ENCODE measurements at regions not wholly inside any gene's neighbourhood (a gene's known extent, or its start where the extent isn't known, plus 50 kb on each side); places are given as distances from the start of the nearest gene placed in this dataset.
"Not testable (repeated sequence)": the region's sequence is repeated elsewhere in the genome, so short reads cannot be mapped to it uniquely, and the experiment has no call there.

- not testable (repeated sequence) for H3K27ac Mint-ChIP-seq, H3K4me3 Mint-ChIP-seq, DNase-seq, H3K9me3 Mint-ChIP-seq, H3K27me3 Mint-ChIP-seq
- peaks cover 12% of the 10 kb centered on the region for H3K4me1 Mint-ChIP-seq
- peak; percentile 95 for ATAC-seq
Observed at GRCh38 chr1:206256935-206257334, 53.6 kb downstream of the SRGAP2 start.

- DNase-seq, H3K4me3 Mint-ChIP-seq, H3K9me3 Mint-ChIP-seq, H3K4me1 Mint-ChIP-seq, H3K27me3 Mint-ChIP-seq, ATAC-seq, H3K27ac Mint-ChIP-seq: not testable (repeated sequence)
Observed at GRCh38 chr1:206261473-206261872, 58.1 kb downstream of the SRGAP2 start.

GRCh38 chr1:206262424-206262823, 59.1 kb downstream of the SRGAP2 start:
- H3K4me1 Mint-ChIP-seq, H3K27ac Mint-ChIP-seq, ATAC-seq, H3K4me3 Mint-ChIP-seq, H3K27me3 Mint-ChIP-seq, H3K9me3 Mint-ChIP-seq, DNase-seq: not testable (repeated sequence)

- H3K27me3 Mint-ChIP-seq, H3K9me3 Mint-ChIP-seq, DNase-seq, H3K4me3 Mint-ChIP-seq, ATAC-seq, H3K27ac Mint-ChIP-seq, H3K4me1 Mint-ChIP-seq: not testable (repeated sequence)
Observed at GRCh38 chr1:206264916-206265315, 61.6 kb downstream of the SRGAP2 start.

- H3K4me3 Mint-ChIP-seq, H3K27me3 Mint-ChIP-seq, H3K9me3 Mint-ChIP-seq, H3K4me1 Mint-ChIP-seq, H3K27ac Mint-ChIP-seq, ATAC-seq, DNase-seq: not testable (repeated sequence)
Observed at GRCh38 chr1:206271153-206271552, 67.8 kb downstream of the SRGAP2 start.

- not testable (repeated sequence) for DNase-seq, H3K9me3 Mint-ChIP-seq, H3K27me3 Mint-ChIP-seq, H3K27ac Mint-ChIP-seq, H3K4me3 Mint-ChIP-seq, ATAC-seq, H3K4me1 Mint-ChIP-seq
Observed at GRCh38 chr1:206273104-206273503, 69.8 kb downstream of the SRGAP2 start.

- H3K4me1 Mint-ChIP-seq, DNase-seq, H3K9me3 Mint-ChIP-seq, H3K4me3 Mint-ChIP-seq, H3K27ac Mint-ChIP-seq, ATAC-seq, H3K27me3 Mint-ChIP-seq: not testable (repeated sequence)
Observed at GRCh38 chr1:206276143-206276542, 72.8 kb downstream of the SRGAP2 start.

GRCh38 chr1:206278683-206279082, 75.3 kb downstream of the SRGAP2 start:
- H3K27me3 Mint-ChIP-seq, H3K27ac Mint-ChIP-seq, H3K4me3 Mint-ChIP-seq, DNase-seq, ATAC-seq, H3K9me3 Mint-ChIP-seq: not testable (repeated sequence)
- H3K4me1 Mint-ChIP-seq: peaks cover 11% of the 10 kb centered on the region

GRCh38 chr1:206280683-206281082, 77.3 kb downstream of the SRGAP2 start:
- not testable (repeated sequence) for H3K27me3 Mint-ChIP-seq, DNase-seq, ATAC-seq, H3K4me3 Mint-ChIP-seq, H3K27ac Mint-ChIP-seq, H3K9me3 Mint-ChIP-seq
- peaks cover 11% of the 10 kb centered on the region for H3K4me1 Mint-ChIP-seq

GRCh38 chr1:206281912-206282654, 78.7 kb downstream of the SRGAP2 start:
- not testable (repeated sequence) for H3K27me3 Mint-ChIP-seq, H3K4me3 Mint-ChIP-seq, H3K9me3 Mint-ChIP-seq, H3K27ac Mint-ChIP-seq, DNase-seq
- ATAC-seq: peak; percentile 97
- H3K4me1 Mint-ChIP-seq: peaks cover 19% of the 10 kb centered on the region

GRCh38 chr1:206285024-206285960, 82.0 kb downstream of the SRGAP2 start:
- not testable (repeated sequence) for H3K9me3 Mint-ChIP-seq, ATAC-seq, H3K4me3 Mint-ChIP-seq, H3K27me3 Mint-ChIP-seq, H3K27ac Mint-ChIP-seq, DNase-seq
- H3K4me1 Mint-ChIP-seq: peaks cover 15% of the 10 kb centered on the region

- Mint-ChIP-seq H3K4me3 (peak overlapping the region in 1 of 2 donors; percentile 61), H3K4me1 (peaks cover 14% of the 10 kb centered on the region)
- ATAC-seq, H3K27me3 Mint-ChIP-seq, DNase-seq, H3K27ac Mint-ChIP-seq, H3K9me3 Mint-ChIP-seq: not testable (repeated sequence)
Observed at GRCh38 chr1:206287759-206288158, 84.4 kb downstream of the SRGAP2 start.

GRCh38 chr1:206288453-206288852, 85.1 kb downstream of the SRGAP2 start:
- H3K4me3 Mint-ChIP-seq, H3K27me3 Mint-ChIP-seq, H3K27ac Mint-ChIP-seq, H3K4me1 Mint-ChIP-seq, H3K9me3 Mint-ChIP-seq, DNase-seq: not testable (repeated sequence)
- peak; percentile 76 for ATAC-seq

GRCh38 chr1:206297145-206298031, 94.0 kb downstream of the SRGAP2 start:
- H3K4me1 Mint-ChIP-seq, H3K27ac Mint-ChIP-seq, DNase-seq, H3K27me3 Mint-ChIP-seq, H3K4me3 Mint-ChIP-seq, H3K9me3 Mint-ChIP-seq, ATAC-seq: not testable (repeated sequence)

GRCh38 chr1:206298032-206298392, 94.7 kb downstream of the SRGAP2 start:
- H3K27me3 Mint-ChIP-seq, H3K4me3 Mint-ChIP-seq, H3K9me3 Mint-ChIP-seq, H3K27ac Mint-ChIP-seq, ATAC-seq, DNase-seq, H3K4me1 Mint-ChIP-seq: not testable (repeated sequence)

Data from stimulated activated naive CD8-positive, alpha-beta T cell treated with anti-CD3 and anti-CD28 coated beads, Interleukin-15, amount 100 ng/mL, for 72 hours (primary cell).